GM23338 (cell line): ENCODE measurements at regions not wholly inside any gene's neighbourhood (a gene's known extent, or its start where the extent isn't known, plus 50 kb on each side); places are given as distances from the start of the nearest gene placed in this dataset.

Source experiments
- ATAC-seq: fragments of 200-7000 bp; cut with Tn5 transposase; 3 replicates; pipeline ENCODE4 v1.9.1; 2020
- DNase-seq: peaks from one replicate; pipeline ENCODE4 v3.0.0-alpha.2; 2015; ENCODE audit warnings: low spot score
- H2AFZ ChIP-seq: fragments of 200-600 bp; sonication (generic); 2 replicates; pipeline ENCODE4 v1.8.0; 2016; ENCODE audit warnings: antibody characterized with exemption, mild to moderate bottlenecking, moderate library complexity
- H3F3A ChIP-seq: fragments of 200-600 bp; sonication (generic); replicated peaks from 2 replicates; pipeline ENCODE4 v1.8.0; 2017; ENCODE audit warnings: antibody characterized with exemption, mixed run types, low read depth
- H3K27ac ChIP-seq: fragments of 200-600 bp; sonication (generic); 2 replicates; pipeline ENCODE4 v1.6.1; 2016; ENCODE audit warnings: low read depth
- H3K27me3 ChIP-seq: fragments of 200-600 bp; sonication (generic); 2 replicates; pipeline ENCODE4 v1.8.0; 2016; ENCODE audit warnings: mild to moderate bottlenecking, mixed run types, moderate library complexity; ENCODE audit not compliant: insufficient read depth
- H3K36me3 ChIP-seq: fragments of 200-600 bp; sonication (generic); 2 replicates; pipeline ENCODE4 v1.8.0; 2016; ENCODE audit warnings: mild to moderate bottlenecking; ENCODE audit not compliant: insufficient read depth
- H3K4me1 ChIP-seq: fragments of 200-600 bp; sonication (generic); 2 replicates; pipeline ENCODE4 v1.8.0; 2016; ENCODE audit warnings: mild to moderate bottlenecking, moderate library complexity; ENCODE audit not compliant: insufficient read depth
- H3K4me2 ChIP-seq: fragments of 200-600 bp; sonication (generic); 2 replicates; pipeline ENCODE4 v1.7.1; 2017; ENCODE audit warnings: mixed run types
- H3K4me3 ChIP-seq: fragments of 200-600 bp; sonication (generic); 2 replicates; pipeline ENCODE4 v1.6.1; 2016; ENCODE audit warnings: mixed run types
- H3K79me2 ChIP-seq: fragments of 200-600 bp; sonication (generic); replicated peaks from 2 replicates; pipeline ENCODE4 v1.8.0; 2017; ENCODE audit warnings: mild to moderate bottlenecking; ENCODE audit not compliant: insufficient read depth
- H3K9me2 ChIP-seq: fragments of 200-600 bp; sonication (generic); 2 replicates; pipeline ENCODE4 v1.8.0; 2017; ENCODE audit not compliant: insufficient read depth
- H4K20me1 ChIP-seq: fragments of 200-600 bp; sonication (generic); replicated peaks from 2 replicates; pipeline ENCODE4 v1.8.0; 2017; ENCODE audit warnings: mild to moderate bottlenecking; ENCODE audit not compliant: insufficient read depth
- H3K27ac Mint-ChIP-seq: 2 replicates; pipeline ENCODE4 v1.8.0; 2020; ENCODE audit warnings: inconsistent platforms, mild to moderate bottlenecking, moderate library complexity, mixed read lengths
- H3K27me3 Mint-ChIP-seq: 3 replicates; pipeline ENCODE4 v1.8.0; 2022; ENCODE audit warnings: low read depth, mild to moderate bottlenecking, moderate library complexity, mixed read lengths, inconsistent platforms; ENCODE audit not compliant: insufficient read depth, poor library complexity
- H3K36me3 Mint-ChIP-seq: 3 replicates; pipeline ENCODE4 v1.8.0; 2021; ENCODE audit warnings: low read depth, mild to moderate bottlenecking, inconsistent platforms, moderate library complexity, mixed read lengths
- H3K4me1 Mint-ChIP-seq: 3 replicates; pipeline ENCODE4 v1.8.0; 2020; ENCODE audit warnings: mild to moderate bottlenecking, inconsistent platforms, mixed read lengths
- H3K4me3 Mint-ChIP-seq: 3 replicates; pipeline ENCODE4 v1.8.0; 2021; ENCODE audit warnings: moderate library complexity, mild to moderate bottlenecking, inconsistent platforms, mixed read lengths
- H3K9me3 Mint-ChIP-seq: 3 replicates; pipeline ENCODE4 v1.8.0; 2020; ENCODE audit warnings: moderate library complexity, mild to moderate bottlenecking, inconsistent platforms, mixed read lengths
- CREB1 ChIP-seq: fragments of 250-450 bp; sonication (Bioruptor Pico); IDR thresholded peaks from 2 replicates; pipeline ENCODE4 v1.5.0; 2020; ENCODE audit warnings: low read depth, mild to moderate bottlenecking, moderate library complexity
- CTCF ChIP-seq, 2 experiments: fragments of 200-600 bp in 1 of 2; sonication (generic) in 1 of 2; conservative IDR thresholded peaks; 2 replicates each; pipeline versions ENCODE4 v1.5.1 to v1.6.1; 2016 to 2017; ENCODE audit warnings: antibody characterized with exemption in 2 of 2, low read depth in 2 of 2, mild to moderate bottlenecking in 2 of 2, moderate library complexity in 1 of 2
- ETS1 ChIP-seq: IDR thresholded peaks from 2 replicates; pipeline ENCODE4 v1.6.1; 2016; ENCODE audit warnings: antibody characterized with exemption
- EZH2 ChIP-seq: fragments of 200-600 bp; sonication (generic); IDR thresholded peaks from one replicate; pipeline ENCODE4 v1.8.0; 2017; ENCODE audit warnings: antibody characterized with exemption, mild to moderate bottlenecking, low read depth; ENCODE audit not compliant: unreplicated experiment
- EZH2phosphoT487 ChIP-seq: fragments of 200-600 bp; sonication (generic); IDR thresholded peaks from one replicate; pipeline ENCODE4 v1.8.1; 2018; ENCODE audit warnings: antibody characterized with exemption; ENCODE audit not compliant: unreplicated experiment
- JUNB ChIP-seq: IDR thresholded peaks from one replicate; pipeline ENCODE4 v1.6.1; 2016; ENCODE audit warnings: antibody characterized with exemption; ENCODE audit not compliant: unreplicated experiment
- NANOG ChIP-seq: IDR thresholded peaks from 2 replicates; pipeline ENCODE4 v1.6.1; 2016; ENCODE audit warnings: antibody characterized with exemption, borderline replicate concordance
- POLR2AphosphoS5 ChIP-seq: IDR thresholded peaks from 2 replicates; pipeline ENCODE4 v1.6.1; 2016; ENCODE audit warnings: antibody characterized with exemption, low read depth
- REST ChIP-seq: IDR thresholded peaks from one replicate; pipeline ENCODE4 v1.6.1; 2018; ENCODE audit warnings: antibody characterized with exemption; ENCODE audit not compliant: unreplicated experiment
- STAT1 ChIP-seq: IDR thresholded peaks from one replicate; pipeline ENCODE4 v1.6.1; 2016; ENCODE audit warnings: antibody characterized with exemption; ENCODE audit not compliant: unreplicated experiment
- ZNF114 ChIP-seq: fragments of 250-450 bp; sonication (Bioruptor Pico); IDR thresholded peaks from 2 replicates; pipeline ENCODE4 v1.5.0; 2020; ENCODE audit warnings: mild to moderate bottlenecking, moderate library complexity
- ZNF331 ChIP-seq: fragments of 250-450 bp; sonication (Bioruptor Pico); IDR thresholded peaks from 2 replicates; pipeline ENCODE4 v1.5.0; 2020; ENCODE audit warnings: low read depth, mild to moderate bottlenecking, moderate library complexity
- ZNF462 ChIP-seq: fragments of 250-450 bp; sonication (Bioruptor Pico); IDR thresholded peaks from 2 replicates; pipeline ENCODE4 v1.5.0; 2020; ENCODE audit warnings: mild to moderate bottlenecking, moderate library complexity

- Histone ChIP-seq H4K20me1 (no peaks in the 10 kb centered on the region), H3K79me2 (no peaks in the 10 kb centered on the region), H3K27me3 (no peaks in the 10 kb centered on the region), H3K27ac (no peak overlapping the region), H2AFZ (no peak overlapping the region), H3K4me2 (no peak overlapping the region), H3K36me3 (no peaks in the 10 kb centered on the region), H3K4me3 (no peak overlapping the region), H3K9me2 (no peaks in the 10 kb centered on the region), H3K4me1 (peaks cover 18% of the 10 kb centered on the region), H3F3A (no peaks in the 10 kb centered on the region)
- ATAC-seq = no peak
- H3K27ac Mint-ChIP-seq = peak overlapping the region; percentile 23; the same call in 1 of the 2 replicates
- no peaks in the 10 kb centered on the region for H3K9me3 Mint-ChIP-seq
- TF ChIP-seq JUNB (no peak), EZH2phosphoT487 (no peak), CTCF (conservative IDR thresholded peaks at IDR 0.05; ENCODE audit: low read depth in 2 of 2) (no peak), ETS1 (no peak), NANOG (no peak), STAT1 (no peak), ZNF114 (no peak), CREB1 (CRISPR knock-in tag) (no peak), ZNF462 (CRISPR knock-in tag) (no peak), REST (no peak), EZH2 (no peak), POLR2AphosphoS5 (no peak), ZNF331 (CRISPR knock-in tag) (no peak)
- no peaks in the 10 kb centered on the region for H3K27me3 Mint-ChIP-seq
- H3K4me1 Mint-ChIP-seq = peaks cover 8% of the 10 kb centered on the region
- no peak overlapping the region for H3K4me3 Mint-ChIP-seq
- H3K36me3 Mint-ChIP-seq = no peaks in the 10 kb centered on the region
- no peak for DNase-seq
These were observed 621.8 kb downstream of the TMA16 start for GRCh38 chr4:164116286-164116685.
